COR-L47 (cell line): ENCODE measurements at regions not wholly inside any gene's neighbourhood (a gene's known extent, or its start where the extent isn't known, plus 50 kb on each side); places are given as distances from the start of the nearest gene placed in this dataset.
"Not testable (repeated sequence)": the region's sequence is repeated elsewhere in the genome, so short reads cannot be mapped to it uniquely, and the experiment has no call there.

Experiments
- DNase-seq: peaks from one replicate; lab custom pipeline; 2025; lab: John Stamatoyannopoulos, UW

GRCh38 chr6:137655291-137655690 is 161.1 kb upstream of the OLIG3 start:
- DNase-seq: no peak

GRCh38 chr6:137656735-137657134 is 162.5 kb upstream of the OLIG3 start:
- DNase-seq: no peak

GRCh38 chr6:137657351-137657911 is 163.2 kb upstream of the OLIG3 start:
- no peak for DNase-seq

- DNase-seq: no peak
Measured at GRCh38 chr6:137658287-137658686, 164.1 kb upstream of the OLIG3 start.

- no peak for DNase-seq
Measured at GRCh38 chr6:137659871-137660270, 165.7 kb upstream of the OLIG3 start.

- no peak for DNase-seq
Measured at GRCh38 chr6:137660296-137660731, 166.1 kb upstream of the OLIG3 start.

GRCh38 chr6:137661601-137662000 is 167.4 kb upstream of the OLIG3 start:
- no peak for DNase-seq

GRCh38 chr6:137664183-137664582 is 170.0 kb upstream of the OLIG3 start:
- no peak for DNase-seq

- no peak for DNase-seq
Measured at GRCh38 chr6:137665342-137665934, 171.2 kb upstream of the OLIG3 start.

- no peak for DNase-seq
Measured at GRCh38 chr6:137666202-137666774, 172.1 kb upstream of the OLIG3 start.

- no peak for DNase-seq
Measured at GRCh38 chr6:137673603-137674002, 179.4 kb upstream of the OLIG3 start.

- no peak for DNase-seq
Measured at GRCh38 chr6:137676888-137677287, 182.7 kb upstream of the OLIG3 start.

GRCh38 chr6:137677709-137678108 is 183.5 kb upstream of the OLIG3 start:
- no peak for DNase-seq

GRCh38 chr6:137678451-137678850 is 184.3 kb upstream of the OLIG3 start:
- no peak for DNase-seq

- DNase-seq: no peak
Measured at GRCh38 chr6:137680705-137681346, 186.2 kb upstream of the TNFAIP3 start.

GRCh38 chr6:137681445-137682009 is 185.5 kb upstream of the TNFAIP3 start:
- no peak for DNase-seq

- DNase-seq: not testable (repeated sequence)
Measured at GRCh38 chr6:137682658-137683057, 184.4 kb upstream of the TNFAIP3 start.

GRCh38 chr6:137683916-137684315 is 183.1 kb upstream of the TNFAIP3 start:
- no peak for DNase-seq

GRCh38 chr6:137685798-137686375 is 181.2 kb upstream of the TNFAIP3 start:
- DNase-seq: no peak

GRCh38 chr6:137687818-137688217 is 179.2 kb upstream of the TNFAIP3 start:
- no peak for DNase-seq

- DNase-seq: no peak
Measured at GRCh38 chr6:137688230-137688971, 178.7 kb upstream of the TNFAIP3 start.

GRCh38 chr6:137689377-137689776 is 177.7 kb upstream of the TNFAIP3 start:
- no peak for DNase-seq
